ENCODE measurements at regions not wholly inside any gene's neighbourhood (a gene's known extent, or its start where the extent isn't known, plus 50 kb on each side); places are given as distances from the start of the nearest gene placed in this dataset.

DNA sequence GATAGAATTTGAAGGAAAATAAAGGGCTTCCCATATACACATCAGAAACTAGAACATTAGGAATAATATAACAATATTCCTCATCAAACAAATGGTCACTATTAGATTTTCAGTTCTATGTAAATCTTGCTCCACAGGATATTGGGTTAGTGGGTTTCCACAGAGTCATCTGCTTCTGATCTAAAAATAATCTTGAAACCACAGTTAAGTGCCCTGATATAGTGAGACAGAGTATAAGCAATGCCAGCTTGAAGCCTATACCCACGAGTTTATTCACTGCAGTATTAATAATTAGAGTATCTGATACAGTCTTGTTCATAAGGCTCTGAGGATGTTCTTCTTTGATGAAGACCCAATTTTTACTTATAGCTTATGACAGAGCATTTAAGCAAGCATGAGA, 74.5 kb upstream of the ATF7IP start:
- Histone ChIP-seq H3K4me1 (ENCODE audit: control insufficient read depth, insufficient read depth, low read length) (no peaks in the 10 kb centered on the region), H3K4me3 (ENCODE audit: low read depth, low read length) (no peak overlapping the region), H3K27me3 (ENCODE audit: control insufficient read depth, insufficient read depth, low read length) (peaks cover 2% of the 10 kb centered on the region), H3K9ac (ENCODE audit: low read depth, low read length) (no peak overlapping the region), H3K36me3 (ENCODE audit: control insufficient read depth, insufficient read depth, low read length) (peaks cover 3% of the 10 kb centered on the region), H3K9me3 (ENCODE audit: control insufficient read depth, insufficient read depth, low read length) (no peaks in the 10 kb centered on the region)

GRCh38 chr12:14303661-14304155, 61.8 kb upstream of the ATF7IP start:
- Histone ChIP-seq H3K4me1 (ENCODE audit: control insufficient read depth, insufficient read depth, low read length) (no peaks in the 10 kb centered on the region), H3K9ac (ENCODE audit: low read depth, low read length) (no peak overlapping the region), H3K9me3 (ENCODE audit: control insufficient read depth, insufficient read depth, low read length) (no peaks in the 10 kb centered on the region), H3K27me3 (ENCODE audit: control insufficient read depth, insufficient read depth, low read length) (no peaks in the 10 kb centered on the region), H3K36me3 (ENCODE audit: control insufficient read depth, insufficient read depth, low read length) (no peaks in the 10 kb centered on the region), H3K4me3 (ENCODE audit: low read depth, low read length) (no peak overlapping the region)

DNA sequence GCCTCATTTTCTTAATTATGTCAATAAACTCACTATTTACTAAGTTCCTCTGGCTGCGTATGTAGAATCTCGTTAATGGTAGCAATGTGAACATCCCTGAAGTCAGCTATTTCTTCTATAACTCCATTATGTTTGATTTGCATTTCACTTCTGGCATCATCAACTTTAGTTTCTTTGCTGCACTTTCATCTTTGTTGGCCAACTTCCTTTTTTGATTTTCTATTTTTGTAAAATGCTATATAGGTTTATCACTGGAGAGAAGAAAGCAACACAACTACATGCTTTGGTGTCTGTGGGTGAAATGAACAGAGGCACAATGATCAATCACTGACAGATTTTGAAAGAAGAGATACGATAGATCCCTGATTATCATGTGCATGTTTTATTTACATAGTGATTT, 58.5 kb upstream of the ATF7IP start:
- no peak overlapping the region for H3K9ac ChIP-seq (ENCODE audit: low read depth, low read length)
- no peaks in the 10 kb centered on the region for H3K9me3 ChIP-seq (ENCODE audit: control insufficient read depth, insufficient read depth, low read length)
- H3K4me3 ChIP-seq (ENCODE audit: low read depth, low read length) = no peak overlapping the region
- H3K27me3 ChIP-seq (ENCODE audit: control insufficient read depth, insufficient read depth, low read length) = no peaks in the 10 kb centered on the region
- no peaks in the 10 kb centered on the region for H3K4me1 ChIP-seq (ENCODE audit: control insufficient read depth, insufficient read depth, low read length)
- no peaks in the 10 kb centered on the region for H3K36me3 ChIP-seq (ENCODE audit: control insufficient read depth, insufficient read depth, low read length)

- Histone ChIP-seq H3K27me3 (ENCODE audit: control insufficient read depth, insufficient read depth, low read length) (no peaks in the 10 kb centered on the region), H3K36me3 (ENCODE audit: control insufficient read depth, insufficient read depth, low read length) (no peaks in the 10 kb centered on the region), H3K9ac (ENCODE audit: low read depth, low read length) (no peak overlapping the region)
These were observed 57.0 kb upstream of the ATF7IP start for GRCh38 chr12:14308516-14308915.

GRCh38 chr12:14310866-14311265, 54.6 kb upstream of the ATF7IP start:
- H3K9ac ChIP-seq (ENCODE audit: low read depth, low read length) = no peak overlapping the region
- no peaks in the 10 kb centered on the region for H3K9me3 ChIP-seq (ENCODE audit: control insufficient read depth, insufficient read depth, low read length)
- no peak overlapping the region for H3K4me3 ChIP-seq (ENCODE audit: low read depth, low read length)
- H3K27me3 ChIP-seq (ENCODE audit: control insufficient read depth, insufficient read depth, low read length) = no peaks in the 10 kb centered on the region
- H3K4me1 ChIP-seq (ENCODE audit: control insufficient read depth, insufficient read depth, low read length) = no peaks in the 10 kb centered on the region
- H3K36me3 ChIP-seq (ENCODE audit: control insufficient read depth, insufficient read depth, low read length) = no peaks in the 10 kb centered on the region

More at GRCh38 chr12:14308516-14308915, 57.0 kb upstream of the ATF7IP start:
- Histone ChIP-seq H3K9me3 (ENCODE audit: control insufficient read depth, insufficient read depth, low read length) (no peaks in the 10 kb centered on the region), H3K4me1 (ENCODE audit: control insufficient read depth, insufficient read depth, low read length) (no peaks in the 10 kb centered on the region), H3K4me3 (ENCODE audit: low read depth, low read length) (no peak overlapping the region)

DNA sequence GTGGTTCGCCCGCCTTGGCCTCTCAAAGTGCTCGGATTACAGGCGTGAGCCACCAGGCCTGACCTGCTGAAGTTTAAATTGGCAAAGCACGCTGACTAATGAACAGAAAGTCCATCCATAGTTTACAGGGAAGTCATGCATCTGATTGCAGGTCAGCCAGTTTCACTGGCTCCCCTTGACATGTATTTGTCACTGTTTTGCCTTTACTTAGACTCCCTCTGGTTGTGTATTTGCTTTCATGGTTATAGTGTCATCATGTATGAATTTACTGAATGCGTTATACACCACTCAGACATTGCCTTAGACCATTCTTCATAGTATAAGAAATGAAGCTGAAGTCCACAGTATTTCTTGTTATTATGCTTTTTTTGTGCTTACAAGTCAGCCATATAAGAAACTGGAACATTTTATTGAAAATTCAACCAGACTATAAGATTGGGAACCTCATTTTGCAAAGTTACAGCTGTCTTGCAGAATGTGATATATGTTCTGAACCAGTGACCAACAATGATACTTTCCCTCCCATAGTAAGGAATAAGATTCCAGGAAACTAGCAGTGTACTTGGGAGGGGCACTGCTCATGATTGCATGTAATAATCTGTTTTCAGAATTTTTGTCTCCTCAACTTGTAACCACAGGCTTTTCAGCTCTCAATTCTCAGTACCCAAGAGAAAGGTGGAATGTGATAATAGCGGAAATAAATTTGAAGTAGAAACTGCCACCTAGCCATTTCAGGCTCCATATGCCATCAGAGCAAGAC, 51.9 kb upstream of the ATF7IP start:
- Histone ChIP-seq H3K4me3 (ENCODE audit: low read depth, low read length) (no peak overlapping the region), H3K36me3 (ENCODE audit: control insufficient read depth, insufficient read depth, low read length) (no peaks in the 10 kb centered on the region), H3K27me3 (ENCODE audit: control insufficient read depth, insufficient read depth, low read length) (no peaks in the 10 kb centered on the region), H3K4me1 (ENCODE audit: control insufficient read depth, insufficient read depth, low read length) (no peaks in the 10 kb centered on the region), H3K9me3 (ENCODE audit: control insufficient read depth, insufficient read depth, low read length) (no peaks in the 10 kb centered on the region), H3K9ac (ENCODE audit: low read depth, low read length) (no peak overlapping the region)

GRCh38 chr12:14314801-14315200, 50.7 kb upstream of the ATF7IP start:
- Histone ChIP-seq H3K27me3 (ENCODE audit: control insufficient read depth, insufficient read depth, low read length) (no peaks in the 10 kb centered on the region), H3K4me1 (ENCODE audit: control insufficient read depth, insufficient read depth, low read length) (no peaks in the 10 kb centered on the region), H3K36me3 (ENCODE audit: control insufficient read depth, insufficient read depth, low read length) (no peaks in the 10 kb centered on the region), H3K9me3 (ENCODE audit: control insufficient read depth, insufficient read depth, low read length) (no peaks in the 10 kb centered on the region), H3K4me3 (ENCODE audit: low read depth, low read length) (no peak overlapping the region), H3K9ac (ENCODE audit: low read depth, low read length) (no peak overlapping the region)

DNA sequence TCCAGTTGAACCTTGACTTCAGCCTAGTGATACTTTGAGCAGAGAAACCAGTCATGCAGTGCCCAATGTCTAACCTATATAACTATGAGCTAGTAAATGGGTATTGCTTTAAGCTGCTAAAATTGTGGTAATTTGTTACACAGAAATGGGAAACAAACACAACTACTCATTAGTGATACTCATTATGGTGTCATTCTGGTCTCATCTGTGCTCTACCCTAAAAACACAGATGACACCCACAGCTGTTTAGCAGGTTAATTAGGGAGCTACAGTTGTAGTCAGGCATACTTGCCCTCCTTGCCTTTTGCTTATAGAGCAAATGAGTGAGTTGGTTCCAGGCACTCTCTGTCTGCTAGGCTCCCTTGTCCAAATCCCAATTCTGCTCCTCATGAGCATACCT, 50.0 kb upstream of the ATF7IP start:
- H3K36me3 ChIP-seq (ENCODE audit: control insufficient read depth, insufficient read depth, low read length) = no peaks in the 10 kb centered on the region
- H3K4me3 ChIP-seq (ENCODE audit: low read depth, low read length) = no peak overlapping the region
- no peaks in the 10 kb centered on the region for H3K4me1 ChIP-seq (ENCODE audit: control insufficient read depth, insufficient read depth, low read length)
- H3K27me3 ChIP-seq (ENCODE audit: control insufficient read depth, insufficient read depth, low read length) = no peaks in the 10 kb centered on the region
- no peak overlapping the region for H3K9ac ChIP-seq (ENCODE audit: low read depth, low read length)
- H3K9me3 ChIP-seq (ENCODE audit: control insufficient read depth, insufficient read depth, low read length) = no peaks in the 10 kb centered on the region
